KBM-7 (cell line): ENCODE measurements at regions not wholly inside any gene's neighbourhood (a gene's known extent, or its start where the extent isn't known, plus 50 kb on each side); places are given as distances from the start of the nearest gene placed in this dataset.
"Not testable (repeated sequence)": the region's sequence is repeated elsewhere in the genome, so short reads cannot be mapped to it uniquely, and the experiment has no call there.

Experiments
- DNase-seq: peaks from one replicate; pipeline ENCODE4 v3.0.0-alpha.2; 2015
- in situ Hi-C: fragments of 300-500 bp; cut with MboI; formaldehyde crosslinking; loops from 2 replicates; pipeline ENCODE4 v1.14.3; 2020; ENCODE audit warnings: low sequenced_read_pairs, low pct_unique_long_range_greater_than_20kb, mixed read lengths

DNA sequence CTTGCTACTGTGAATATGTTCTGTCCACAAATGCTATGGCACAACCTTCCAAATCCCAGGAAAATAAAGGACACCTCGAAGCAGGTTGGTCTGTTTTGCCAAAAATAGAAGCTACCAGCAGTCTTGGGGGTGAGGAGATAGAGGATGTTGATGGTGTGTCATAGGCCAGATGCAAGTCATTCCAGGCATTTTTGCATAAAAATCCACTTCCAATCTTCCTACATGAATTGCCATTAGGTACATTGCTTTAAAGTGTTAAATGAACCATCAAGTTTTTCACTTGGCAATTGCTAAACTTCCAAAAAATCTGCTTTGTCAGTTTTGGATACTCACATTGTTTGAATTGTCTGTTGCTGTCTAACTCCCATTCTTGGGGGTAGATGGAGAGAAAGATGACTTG, 295.4 kb downstream of the MYCN start:
- in situ Hi-C loops = no loop called here
- no peak for DNase-seq

GRCh38 chr2:16235291-16235690, 294.9 kb downstream of the MYCN start:
- DNase-seq, in situ Hi-C loops: not testable (repeated sequence)

- DNase-seq = no peak
- in situ Hi-C loops = no loop called here
Measured at GRCh38 chr2:16228951-16229350, 288.6 kb downstream of the MYCN start.

DNA sequence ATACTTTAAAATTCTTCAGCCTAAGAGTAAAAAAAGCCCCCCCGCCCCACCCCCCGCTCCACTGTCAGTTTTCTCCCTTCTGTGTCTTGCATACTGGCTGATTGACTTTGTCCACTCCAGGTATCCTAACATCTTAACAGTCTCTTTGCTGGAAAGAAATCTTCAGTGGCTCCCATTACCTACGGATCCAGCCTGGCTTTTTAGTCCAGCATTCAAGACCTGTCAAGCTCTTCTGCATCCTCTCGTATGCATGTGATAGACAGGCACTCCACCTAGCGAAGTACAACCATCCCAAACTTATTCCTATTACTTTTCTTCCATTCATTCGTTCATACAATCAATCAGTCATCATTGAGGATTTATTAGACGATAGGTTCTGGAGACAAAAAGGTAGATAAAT, 288.1 kb downstream of the MYCN start:
- in situ Hi-C loops = no loop called here
- DNase-seq = no peak

GRCh38 chr2:16227811-16228462, 287.6 kb downstream of the MYCN start:
- in situ Hi-C loops = no loop called here
- DNase-seq = no peak

DNA sequence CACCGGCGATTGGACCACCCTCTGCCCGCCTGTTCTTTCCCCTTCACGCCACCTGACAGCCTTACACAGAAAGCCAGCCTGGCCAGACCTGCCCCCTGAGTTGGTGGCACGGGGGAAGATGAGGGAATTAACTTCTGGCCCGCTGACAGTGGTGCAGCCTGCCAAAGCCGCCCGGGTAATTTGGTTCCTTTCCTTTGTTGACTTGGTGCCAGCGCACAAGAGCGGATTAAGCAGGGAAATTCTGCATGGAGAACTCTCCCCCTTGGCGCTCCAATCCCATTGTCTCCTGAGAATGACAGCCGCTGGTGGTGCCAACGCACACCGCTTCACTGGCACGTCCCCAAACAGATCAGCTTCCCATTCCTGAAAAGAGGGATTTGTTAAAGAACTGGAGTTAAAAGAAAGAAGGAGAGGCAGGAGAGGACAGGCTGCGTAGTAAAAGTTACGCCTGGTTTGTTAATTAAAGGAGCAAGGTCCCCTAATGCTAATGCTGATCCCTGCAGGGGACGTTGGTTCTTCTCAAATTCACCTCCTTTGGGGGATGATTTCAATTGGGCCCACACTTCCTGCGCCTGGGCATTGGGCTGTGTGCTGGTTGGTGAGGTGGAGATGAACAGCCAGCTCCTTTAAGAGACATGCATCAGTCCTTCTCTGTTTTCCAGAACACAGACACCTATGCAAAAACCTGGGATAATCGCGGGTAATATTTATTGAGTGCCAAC, 286.8 kb downstream of the MYCN start:
- in situ Hi-C loops = no loop called here
- DNase-seq = no peak

DNA sequence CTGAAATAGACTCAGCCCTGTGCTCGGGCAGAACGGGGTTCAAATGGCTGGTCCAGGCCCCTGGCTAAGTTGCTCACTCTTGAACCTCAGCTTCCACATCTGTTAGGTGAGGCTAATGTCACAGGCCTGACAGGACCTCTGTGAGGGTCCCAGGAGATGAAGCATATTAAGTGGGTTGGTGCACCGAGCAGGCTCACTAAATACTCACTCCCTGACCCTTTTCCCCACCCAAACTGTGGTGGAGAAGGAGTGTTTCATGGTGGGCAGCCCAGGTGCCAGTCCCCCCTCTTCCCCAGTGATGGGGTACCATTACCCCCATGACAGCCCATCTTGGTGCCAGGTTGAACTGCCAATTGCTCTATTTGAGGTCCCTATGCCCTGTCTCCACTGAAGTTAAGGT, 286.0 kb downstream of the MYCN start:
- no peak for DNase-seq
- in situ Hi-C loops = no loop called here

DNA sequence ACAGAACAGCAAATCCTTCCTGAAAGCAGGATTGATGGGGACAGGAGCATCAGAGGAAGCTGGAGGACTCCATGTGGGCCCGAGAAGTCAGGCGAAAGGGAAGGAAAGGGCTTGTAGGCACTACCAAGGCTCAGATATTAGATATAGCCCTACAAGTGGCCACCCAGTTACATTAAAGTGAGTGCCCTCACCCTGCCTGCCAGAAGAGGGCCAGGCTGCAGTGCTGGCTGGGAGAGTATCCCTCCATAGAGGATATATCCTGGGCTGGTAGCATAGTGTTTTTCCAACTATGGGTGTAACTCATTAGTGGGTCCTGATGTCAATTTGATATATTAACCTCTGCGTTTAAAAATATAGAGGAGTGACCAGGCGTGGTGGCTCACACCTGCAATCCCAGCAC, 285.2 kb downstream of the MYCN start:
- in situ Hi-C loops = no loop called here
- DNase-seq = no peak

GRCh38 chr2:16225071-16225470, 284.7 kb downstream of the MYCN start:
- no peak for DNase-seq
- in situ Hi-C loops = no loop called here

DNA sequence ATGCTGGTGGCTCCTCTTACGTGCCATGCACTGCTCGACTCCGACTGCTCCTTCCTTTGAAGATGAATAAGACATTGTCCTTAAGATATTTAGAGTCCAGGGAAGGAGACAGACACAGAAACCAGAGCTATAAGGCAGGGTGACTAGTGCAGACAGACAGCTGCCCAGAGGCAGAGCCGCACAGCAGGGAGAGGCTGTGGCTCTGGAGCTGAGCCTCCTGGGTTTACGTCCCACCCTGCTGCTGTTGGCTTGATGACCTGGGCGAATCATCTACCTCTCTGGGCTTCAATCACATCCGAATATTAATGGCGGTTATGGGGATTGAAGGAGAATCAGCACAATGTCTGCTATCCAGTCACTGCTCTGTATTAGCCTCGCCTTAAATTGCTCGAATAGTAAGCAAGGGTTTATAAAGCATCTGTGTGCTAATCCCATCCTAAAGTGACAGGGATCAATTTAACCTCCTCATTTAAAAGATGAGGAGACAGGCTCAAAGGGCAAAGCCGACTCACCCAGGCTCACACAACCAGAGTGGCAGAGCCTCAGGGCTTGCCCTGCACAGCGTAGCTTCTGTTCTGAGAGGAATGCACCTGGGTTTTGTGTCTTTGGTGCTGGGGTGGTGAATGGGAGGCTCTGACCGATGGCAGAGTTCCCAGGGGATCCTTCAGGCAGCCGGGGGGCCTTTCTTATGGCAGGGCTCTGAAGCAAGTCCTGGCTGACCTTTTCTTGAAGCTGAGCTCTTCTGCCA, 284.1 kb downstream of the MYCN start:
- in situ Hi-C loops = no loop called here

GRCh38 chr2:16223841-16224177, 283.5 kb downstream of the MYCN start:
- DNase-seq = no peak
- in situ Hi-C loops = no loop called here

More for the DNA sequence above, 284.1 kb downstream of the MYCN start:
- DNase-seq = no peak

GRCh38 chr2:16223161-16223840, 283.0 kb downstream of the MYCN start:
- in situ Hi-C loops = no loop called here

DNA sequence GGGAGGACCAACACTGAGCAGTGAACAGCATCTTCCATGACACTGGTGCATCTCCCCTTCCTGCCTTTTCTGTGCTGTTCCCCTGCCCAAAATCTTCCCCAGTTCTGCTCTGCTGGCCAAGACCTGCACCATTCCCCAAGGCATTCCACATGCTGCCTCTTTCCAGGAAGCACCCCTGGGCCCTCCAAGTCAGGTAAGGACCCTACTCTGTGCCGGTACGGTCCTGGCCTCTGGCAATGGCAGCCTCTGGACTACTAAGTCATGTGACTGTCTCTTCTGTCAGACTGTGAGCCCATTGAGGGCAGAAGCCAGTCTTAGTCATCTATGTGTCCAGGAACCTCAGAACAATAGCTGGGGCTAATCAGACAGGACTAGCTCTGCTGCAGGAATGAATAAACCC, 282.0 kb downstream of the MYCN start:
- in situ Hi-C loops = no loop called here
- no peak for DNase-seq

More at GRCh38 chr2:16223161-16223840, 283.0 kb downstream of the MYCN start:
- no peak for DNase-seq

- no peak for DNase-seq
- in situ Hi-C loops = no loop called here
Measured at GRCh38 chr2:16221461-16222010, 281.2 kb downstream of the MYCN start.

DNA sequence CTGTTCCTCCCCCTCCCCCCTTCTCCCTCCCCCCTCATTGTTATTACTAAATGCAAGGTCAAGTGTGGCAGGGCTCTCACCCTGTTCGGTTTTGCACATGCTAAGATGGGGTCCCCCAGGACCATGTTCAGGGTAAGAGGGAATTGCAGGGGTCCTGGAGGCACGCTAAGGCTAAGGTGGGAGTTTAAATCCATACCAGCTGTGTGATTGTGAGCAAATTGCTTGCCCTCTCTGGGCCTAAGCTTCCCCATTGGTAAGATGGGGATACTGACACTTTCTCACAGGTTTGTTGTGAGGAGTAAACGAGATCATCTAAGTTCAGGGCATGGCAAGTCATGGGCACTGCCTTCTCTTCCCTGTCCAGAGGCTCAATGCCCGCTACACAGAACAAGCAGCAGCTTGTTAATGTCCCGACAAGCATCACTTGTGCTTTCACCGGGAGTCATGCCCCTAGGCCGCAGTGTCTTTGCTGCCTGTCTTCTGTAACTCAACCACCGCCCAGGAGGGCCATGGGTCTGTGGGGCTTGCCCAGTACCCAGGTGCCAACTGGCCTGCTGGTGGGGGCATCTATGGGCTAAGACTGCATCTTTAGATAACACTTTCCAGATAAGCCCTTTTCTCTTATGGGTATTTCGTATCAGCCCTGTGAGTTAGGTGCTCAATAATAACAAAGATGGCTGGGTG, 279.1 kb downstream of the MYCN start:
- DNase-seq = no peak
- in situ Hi-C loops = no loop called here

GRCh38 chr2:16218625-16219024, 278.3 kb downstream of the MYCN start:
- DNase-seq = peak; percentile 41
- in situ Hi-C loops = no loop called here

GRCh38 chr2:16218161-16218560, 277.8 kb downstream of the MYCN start:
- in situ Hi-C loops = no loop called here

GRCh38 chr2:16217741-16218140, 277.4 kb downstream of the MYCN start:
- in situ Hi-C loops, DNase-seq: not testable (repeated sequence)

More at GRCh38 chr2:16218161-16218560, 277.8 kb downstream of the MYCN start:
- no peak for DNase-seq

- in situ Hi-C loops = no loop called here
- DNase-seq = no peak
Measured at GRCh38 chr2:16217291-16217690, 276.9 kb downstream of the MYCN start.
